Astrocyte (in vitro differentiated cells and primary cell): ENCODE measurements at regions not wholly inside any gene's neighbourhood (a gene's known extent, or its start where the extent isn't known, plus 50 kb on each side); places are given as distances from the start of the nearest gene placed in this dataset.

Experiments used
- DNase-seq: peaks from one replicate; pipeline ENCODE4 v3.0.0-alpha.2; 2010; ENCODE audit warnings: low read depth
- FAIRE-seq: peaks from 2 replicates; lab custom pipeline; 2011; peaks lifted over from hg19 to GRCh38; lab: Jason Lieb, UNC
- H2AFZ ChIP-seq: 2 replicates; pipeline ENCODE4 v1.6.0; 2012; ENCODE audit warnings: low read depth, low read length, inconsistent platforms
- H3K27ac ChIP-seq: 2 replicates; pipeline ENCODE4 v1.5.1; 2011; ENCODE audit warnings: low read depth, low read length, inconsistent platforms
- H3K27me3 ChIP-seq: 2 replicates; pipeline ENCODE4 v1.6.0; 2011; ENCODE audit warnings: low read length, inconsistent platforms; ENCODE audit not compliant: insufficient read depth
- H3K36me3 ChIP-seq: 2 replicates; pipeline ENCODE4 v1.5.1; 2011; ENCODE audit warnings: low read length, inconsistent platforms; ENCODE audit not compliant: insufficient read depth
- H3K4me1 ChIP-seq: 2 replicates; pipeline ENCODE4 v1.5.1; 2011; ENCODE audit warnings: low read length, inconsistent platforms; ENCODE audit not compliant: insufficient read depth
- H3K4me2 ChIP-seq: 2 replicates; pipeline ENCODE4 v1.6.0; 2012; ENCODE audit warnings: low read length, inconsistent platforms
- H3K4me3 ChIP-seq: 2 replicates; pipeline ENCODE4 v1.5.1; 2011; ENCODE audit warnings: low read depth, mild to moderate bottlenecking, low read length, inconsistent platforms; ENCODE audit not compliant: insufficient read depth
- H3K79me2 ChIP-seq: 2 replicates; pipeline ENCODE4 v1.6.0; 2012; ENCODE audit warnings: mild to moderate bottlenecking, low read length, inconsistent platforms; ENCODE audit not compliant: insufficient read depth
- H3K9ac ChIP-seq: 2 replicates; pipeline ENCODE4 v1.6.0; 2012; ENCODE audit warnings: mild to moderate bottlenecking, low read length, inconsistent platforms
- H3K9me3 ChIP-seq: 2 replicates; pipeline ENCODE4 v1.5.1; 2012; ENCODE audit warnings: low read depth, mild to moderate bottlenecking, low read length, inconsistent platforms; ENCODE audit not compliant: insufficient read depth
- H4K20me1 ChIP-seq: 2 replicates; pipeline ENCODE4 v1.6.0; 2012; ENCODE audit warnings: low read length, inconsistent platforms; ENCODE audit not compliant: insufficient read depth
- H3K27ac Mint-ChIP-seq: one replicate; pipeline ENCODE4 v1.8.0; 2021; ENCODE audit warnings: mild to moderate bottlenecking, mixed read lengths; ENCODE audit not compliant: unreplicated experiment
- H3K27me3 Mint-ChIP-seq: one replicate; pipeline ENCODE4 v1.8.0; 2021; ENCODE audit warnings: low read depth, mixed read lengths; ENCODE audit not compliant: unreplicated experiment
- H3K36me3 Mint-ChIP-seq: one replicate; pipeline ENCODE4 v1.8.0; 2021; ENCODE audit warnings: low read depth, mixed read lengths; ENCODE audit not compliant: unreplicated experiment
- H3K4me1 Mint-ChIP-seq: one replicate; pipeline ENCODE4 v1.8.0; 2021; ENCODE audit warnings: low read depth, mixed read lengths; ENCODE audit not compliant: unreplicated experiment
- H3K4me3 Mint-ChIP-seq: one replicate; pipeline ENCODE4 v1.8.0; 2021; ENCODE audit warnings: mild to moderate bottlenecking, moderate library complexity, mixed read lengths; ENCODE audit not compliant: unreplicated experiment
- H3K9me3 Mint-ChIP-seq: one replicate; pipeline ENCODE4 v1.8.0; 2021; ENCODE audit warnings: mild to moderate bottlenecking, mixed read lengths; ENCODE audit not compliant: unreplicated experiment
- EZH2 ChIP-seq: IDR thresholded peaks from 2 replicates; pipeline ENCODE4 v1.6.1; 2012; ENCODE audit warnings: mild to moderate bottlenecking, low read length, inconsistent platforms; ENCODE audit not compliant: insufficient read depth
- TF ChIP-seq, protein P1 (sequence below): IDR thresholded peaks from 2 replicates; pipeline ENCODE4 v1.5.1; 2011; ENCODE audit warnings: low read depth, mild to moderate bottlenecking, inconsistent platforms, low read length, moderate library complexity; ENCODE audit not compliant: insufficient read depth

DNA sequence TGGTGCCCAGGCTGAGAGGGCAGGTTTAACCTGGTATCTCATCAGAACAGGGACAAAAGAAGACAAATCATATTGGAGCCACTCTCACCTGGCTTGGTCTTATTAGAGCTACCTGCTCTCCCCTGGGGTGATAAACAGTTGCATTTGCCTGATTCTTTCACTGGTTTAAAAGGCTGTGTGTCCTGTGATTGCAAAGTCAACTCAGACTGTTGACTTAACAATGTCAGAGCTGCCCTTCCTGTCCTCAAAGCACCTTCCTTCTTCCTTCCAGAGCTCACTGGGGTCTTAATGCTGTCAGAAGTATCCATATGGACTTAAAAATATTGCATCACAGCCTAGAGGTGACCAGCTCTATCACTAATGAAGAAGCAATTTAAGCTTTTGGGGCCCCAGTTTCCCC lies 50.5 kb upstream of the MINAR1 start:
- no peaks in the 10 kb centered on the region for H3K9me3 ChIP-seq
- Mint-ChIP-seq H3K36me3 (peaks cover 13% of the 10 kb centered on the region), H3K4me3 (no peak overlapping the region), H3K27me3 (no peaks in the 10 kb centered on the region), H3K27ac (no peak overlapping the region), H3K4me1 (no peaks in the 10 kb centered on the region), H3K9me3 (peaks cover 4% of the 10 kb centered on the region)
- no peak for DNase-seq
- no peak overlapping the region for H3K9ac ChIP-seq
- H3K27me3 ChIP-seq, result no peaks in the 10 kb centered on the region
- no peak overlapping the region for H3K4me2 ChIP-seq
- no peak for FAIRE-seq
- no peak overlapping the region for H3K27ac ChIP-seq
- TF ChIP-seq, protein P1, sequence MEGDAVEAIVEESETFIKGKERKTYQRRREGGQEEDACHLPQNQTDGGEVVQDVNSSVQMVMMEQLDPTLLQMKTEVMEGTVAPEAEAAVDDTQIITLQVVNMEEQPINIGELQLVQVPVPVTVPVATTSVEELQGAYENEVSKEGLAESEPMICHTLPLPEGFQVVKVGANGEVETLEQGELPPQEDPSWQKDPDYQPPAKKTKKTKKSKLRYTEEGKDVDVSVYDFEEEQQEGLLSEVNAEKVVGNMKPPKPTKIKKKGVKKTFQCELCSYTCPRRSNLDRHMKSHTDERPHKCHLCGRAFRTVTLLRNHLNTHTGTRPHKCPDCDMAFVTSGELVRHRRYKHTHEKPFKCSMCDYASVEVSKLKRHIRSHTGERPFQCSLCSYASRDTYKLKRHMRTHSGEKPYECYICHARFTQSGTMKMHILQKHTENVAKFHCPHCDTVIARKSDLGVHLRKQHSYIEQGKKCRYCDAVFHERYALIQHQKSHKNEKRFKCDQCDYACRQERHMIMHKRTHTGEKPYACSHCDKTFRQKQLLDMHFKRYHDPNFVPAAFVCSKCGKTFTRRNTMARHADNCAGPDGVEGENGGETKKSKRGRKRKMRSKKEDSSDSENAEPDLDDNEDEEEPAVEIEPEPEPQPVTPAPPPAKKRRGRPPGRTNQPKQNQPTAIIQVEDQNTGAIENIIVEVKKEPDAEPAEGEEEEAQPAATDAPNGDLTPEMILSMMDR, result no peak
- TF ChIP-seq EZH2, result no peak
- peaks cover 7% of the 10 kb centered on the region for H4K20me1 ChIP-seq
- H2AFZ ChIP-seq, result no peak overlapping the region
- H3K79me2 ChIP-seq, result no peaks in the 10 kb centered on the region
- H3K4me3 ChIP-seq, result no peak overlapping the region
- H3K4me1 ChIP-seq, result no peaks in the 10 kb centered on the region
- H3K36me3 ChIP-seq, result no peaks in the 10 kb centered on the region
